Peyer's patch (tissue), 4 donors: ENCODE measurements at regions not wholly inside any gene's neighbourhood (a gene's known extent, or its start where the extent isn't known, plus 50 kb on each side); places are given as distances from the start of the nearest gene placed in this dataset.

ENCODE experiments used
- POLR2A ChIP-seq, 2 donors: fragments of 450-650 bp; IDR thresholded peaks; one replicate each; pipeline ENCODE4 v1.5.1; 2017; ENCODE audit warnings: antibody characterized with exemption in 2 of 2, mild to moderate bottlenecking in 2 of 2, moderate library complexity in 2 of 2
- TF ChIP-seq, protein P1 (sequence below), 6 experiments: fragments of 450-650 bp in 4 of 6; fragments of 200-600 bp in 2 of 6; sonication (generic) in 1 of 6; IDR thresholded peaks; one replicate each; pipeline ENCODE4 v1.5.1; 2017 to 2019; ENCODE audit warnings: antibody characterized with exemption in 6 of 6, mild to moderate bottlenecking in 3 of 6, moderate library complexity in 1 of 6

DNA sequence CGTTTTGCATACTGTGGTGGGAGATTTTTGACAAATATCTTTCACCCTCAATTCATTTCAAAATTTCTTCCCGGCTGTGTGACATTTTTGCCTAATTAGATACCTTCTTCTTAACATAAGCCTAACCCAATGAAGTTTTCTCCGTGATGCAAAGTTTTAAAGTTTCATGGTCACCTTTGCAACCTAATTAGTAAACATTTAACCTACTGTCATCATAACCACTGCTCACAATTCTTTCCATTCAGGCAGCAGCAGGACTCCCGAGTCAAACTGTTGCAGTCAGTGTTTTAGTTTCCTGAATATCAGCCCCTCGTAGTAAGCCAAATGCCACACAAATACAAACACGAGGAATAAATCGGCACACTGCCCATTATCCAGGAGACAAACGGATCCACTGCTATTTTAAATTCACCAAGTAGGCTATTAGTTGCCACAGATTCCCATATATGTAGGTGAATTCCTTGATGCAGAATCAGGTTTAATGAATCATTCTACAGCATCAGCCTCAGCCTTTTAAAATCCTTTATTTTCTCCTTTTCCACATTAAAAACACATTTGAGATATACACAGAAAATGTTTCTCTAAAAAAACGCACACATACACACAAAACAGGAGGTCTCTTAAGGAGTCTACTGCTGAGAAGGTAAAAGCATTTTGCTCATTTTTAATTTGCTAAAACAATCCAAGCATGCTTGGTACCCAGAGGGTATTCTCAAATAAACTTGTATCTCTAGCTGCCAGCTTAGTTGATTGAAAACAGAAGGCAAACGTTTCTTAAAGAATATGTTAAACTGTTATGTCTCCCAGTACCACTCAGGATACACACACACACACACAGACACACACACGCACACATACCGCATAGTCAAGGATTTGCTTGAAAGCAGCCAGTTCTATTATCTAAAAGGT lies 106.5 kb upstream of the KCTD1 start:
- TF ChIP-seq, protein P1, sequence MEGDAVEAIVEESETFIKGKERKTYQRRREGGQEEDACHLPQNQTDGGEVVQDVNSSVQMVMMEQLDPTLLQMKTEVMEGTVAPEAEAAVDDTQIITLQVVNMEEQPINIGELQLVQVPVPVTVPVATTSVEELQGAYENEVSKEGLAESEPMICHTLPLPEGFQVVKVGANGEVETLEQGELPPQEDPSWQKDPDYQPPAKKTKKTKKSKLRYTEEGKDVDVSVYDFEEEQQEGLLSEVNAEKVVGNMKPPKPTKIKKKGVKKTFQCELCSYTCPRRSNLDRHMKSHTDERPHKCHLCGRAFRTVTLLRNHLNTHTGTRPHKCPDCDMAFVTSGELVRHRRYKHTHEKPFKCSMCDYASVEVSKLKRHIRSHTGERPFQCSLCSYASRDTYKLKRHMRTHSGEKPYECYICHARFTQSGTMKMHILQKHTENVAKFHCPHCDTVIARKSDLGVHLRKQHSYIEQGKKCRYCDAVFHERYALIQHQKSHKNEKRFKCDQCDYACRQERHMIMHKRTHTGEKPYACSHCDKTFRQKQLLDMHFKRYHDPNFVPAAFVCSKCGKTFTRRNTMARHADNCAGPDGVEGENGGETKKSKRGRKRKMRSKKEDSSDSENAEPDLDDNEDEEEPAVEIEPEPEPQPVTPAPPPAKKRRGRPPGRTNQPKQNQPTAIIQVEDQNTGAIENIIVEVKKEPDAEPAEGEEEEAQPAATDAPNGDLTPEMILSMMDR (IDR thresholded peaks at IDR 0.05) = no peak
- no peak for TF ChIP-seq POLR2A (IDR thresholded peaks at IDR 0.05)
